ENCODE measurements at regions not wholly inside any gene's neighbourhood (a gene's known extent, or its start where the extent isn't known, plus 50 kb on each side); places are given as distances from the start of the nearest gene placed in this dataset.
"Not testable (repeated sequence)": the region's sequence is repeated elsewhere in the genome, so short reads cannot be mapped to it uniquely, and the experiment has no call there.

- no peak overlapping the region for H3K27ac Mint-ChIP-seq (ENCODE audit: unreplicated experiment)
- TF ChIP-seq, protein P1, sequence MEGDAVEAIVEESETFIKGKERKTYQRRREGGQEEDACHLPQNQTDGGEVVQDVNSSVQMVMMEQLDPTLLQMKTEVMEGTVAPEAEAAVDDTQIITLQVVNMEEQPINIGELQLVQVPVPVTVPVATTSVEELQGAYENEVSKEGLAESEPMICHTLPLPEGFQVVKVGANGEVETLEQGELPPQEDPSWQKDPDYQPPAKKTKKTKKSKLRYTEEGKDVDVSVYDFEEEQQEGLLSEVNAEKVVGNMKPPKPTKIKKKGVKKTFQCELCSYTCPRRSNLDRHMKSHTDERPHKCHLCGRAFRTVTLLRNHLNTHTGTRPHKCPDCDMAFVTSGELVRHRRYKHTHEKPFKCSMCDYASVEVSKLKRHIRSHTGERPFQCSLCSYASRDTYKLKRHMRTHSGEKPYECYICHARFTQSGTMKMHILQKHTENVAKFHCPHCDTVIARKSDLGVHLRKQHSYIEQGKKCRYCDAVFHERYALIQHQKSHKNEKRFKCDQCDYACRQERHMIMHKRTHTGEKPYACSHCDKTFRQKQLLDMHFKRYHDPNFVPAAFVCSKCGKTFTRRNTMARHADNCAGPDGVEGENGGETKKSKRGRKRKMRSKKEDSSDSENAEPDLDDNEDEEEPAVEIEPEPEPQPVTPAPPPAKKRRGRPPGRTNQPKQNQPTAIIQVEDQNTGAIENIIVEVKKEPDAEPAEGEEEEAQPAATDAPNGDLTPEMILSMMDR (conservative IDR thresholded peaks at IDR 0.05): no peak
- H3K4me1 Mint-ChIP-seq: no peaks in the 10 kb centered on the region
- DNase-seq (ENCODE audit: low read depth, low spot score): no peak
- no peaks in the 10 kb centered on the region for H3K27me3 Mint-ChIP-seq (ENCODE audit: low read depth)
- no peaks in the 10 kb centered on the region for H3K9me3 Mint-ChIP-seq
- H3K36me3 Mint-ChIP-seq (ENCODE audit: low read depth): peaks cover 2% of the 10 kb centered on the region
- no peak overlapping the region for H3K4me3 Mint-ChIP-seq
These were observed 153.6 kb downstream of the HRH4 start for GRCh38 chr18:24613896-24614640.

GRCh38 chr18:24616653-24617052, 156.2 kb downstream of the HRH4 start:
- DNase-seq (ENCODE audit: low read depth, low spot score): no peak
- H3K27ac Mint-ChIP-seq (ENCODE audit: unreplicated experiment): no peak overlapping the region
- H3K4me1 Mint-ChIP-seq: no peaks in the 10 kb centered on the region
- TF ChIP-seq, protein P1 (conservative IDR thresholded peaks at IDR 0.05): no peak
- no peaks in the 10 kb centered on the region for H3K9me3 Mint-ChIP-seq
- no peaks in the 10 kb centered on the region for H3K27me3 Mint-ChIP-seq (ENCODE audit: low read depth)
- H3K36me3 Mint-ChIP-seq (ENCODE audit: low read depth): peaks cover 2% of the 10 kb centered on the region
- no peak overlapping the region for H3K4me3 Mint-ChIP-seq

DNA sequence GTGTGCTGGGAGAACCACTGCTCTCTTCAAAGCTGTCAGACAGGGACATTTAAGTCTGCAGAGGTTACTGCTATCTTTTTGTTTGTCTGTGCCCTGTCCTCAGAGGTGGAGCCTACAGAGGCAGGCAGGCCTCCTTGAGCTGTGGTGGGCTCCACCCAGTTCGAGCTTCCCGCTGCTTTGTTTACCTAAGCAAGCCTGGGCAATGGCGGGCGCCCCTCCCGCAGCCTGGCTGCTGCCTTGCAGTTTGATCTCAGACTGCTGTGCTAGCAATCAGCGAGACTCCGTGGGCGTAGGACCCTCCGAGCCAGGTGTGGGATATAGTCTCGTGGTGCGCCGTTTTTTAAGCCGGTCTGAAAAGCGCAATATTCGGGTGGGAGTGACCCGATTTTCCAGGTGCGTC, 164.0 kb downstream of the HRH4 start:
- not testable (repeated sequence) for H3K4me1 Mint-ChIP-seq; H3K27me3 Mint-ChIP-seq (ENCODE audit: low read depth); H3K27ac Mint-ChIP-seq (ENCODE audit: unreplicated experiment); DNase-seq (ENCODE audit: low read depth, low spot score); H3K36me3 Mint-ChIP-seq (ENCODE audit: low read depth); H3K4me3 Mint-ChIP-seq; H3K9me3 Mint-ChIP-seq

DNA sequence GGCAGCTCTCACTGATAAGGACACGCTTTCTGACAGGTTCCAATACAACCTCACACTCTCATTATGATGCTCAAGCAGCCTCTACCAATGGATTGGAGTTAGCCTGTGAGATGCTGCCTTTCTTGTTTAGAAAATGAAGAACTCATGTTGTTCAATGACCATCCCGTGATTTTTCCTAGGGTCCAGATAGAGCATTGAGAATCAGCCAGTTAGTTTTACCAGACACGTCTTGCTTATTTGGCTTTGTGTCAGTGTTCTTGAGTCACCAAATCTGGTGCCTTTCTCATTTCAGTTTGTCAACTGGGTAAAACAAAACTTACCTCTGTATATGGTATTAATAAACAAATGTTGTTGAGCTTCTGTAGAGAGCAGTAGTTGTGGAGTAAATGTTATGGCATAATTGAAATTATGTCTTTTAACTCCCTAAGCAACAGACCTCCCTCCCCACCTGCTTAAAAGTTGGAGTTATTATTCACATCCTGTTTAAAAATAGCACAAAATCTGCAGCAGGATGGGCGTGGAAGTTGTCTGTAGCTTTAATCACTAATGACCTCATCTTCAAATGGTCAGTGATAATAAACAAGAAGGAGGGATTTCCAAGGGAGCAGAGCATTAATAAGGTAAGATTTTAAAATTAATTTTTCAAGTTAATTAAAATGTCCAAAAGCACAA, 167.3 kb downstream of the HRH4 start:
- Mint-ChIP-seq H3K36me3 (ENCODE audit: low read depth) (no peaks in the 10 kb centered on the region), H3K4me1 (peaks cover 3% of the 10 kb centered on the region), H3K9me3 (no peaks in the 10 kb centered on the region), H3K4me3 (no peak overlapping the region), H3K27ac (ENCODE audit: unreplicated experiment) (no peak overlapping the region), H3K27me3 (ENCODE audit: low read depth) (peaks cover 5% of the 10 kb centered on the region)
- TF ChIP-seq, protein P1 (conservative IDR thresholded peaks at IDR 0.05): no peak
- no peak for DNase-seq (ENCODE audit: low read depth, low spot score)

GRCh38 chr18:24628326-24628725, 167.9 kb downstream of the HRH4 start:
- Mint-ChIP-seq H3K36me3 (ENCODE audit: low read depth) (no peaks in the 10 kb centered on the region), H3K4me3 (no peak overlapping the region), H3K4me1 (peaks cover 3% of the 10 kb centered on the region), H3K27ac (ENCODE audit: unreplicated experiment) (no peak overlapping the region), H3K9me3 (no peaks in the 10 kb centered on the region), H3K27me3 (ENCODE audit: low read depth) (peaks cover 5% of the 10 kb centered on the region)
- TF ChIP-seq, protein P1 (conservative IDR thresholded peaks at IDR 0.05): no peak
- DNase-seq (ENCODE audit: low read depth, low spot score): no peak

- H3K9me3 Mint-ChIP-seq: no peaks in the 10 kb centered on the region
- no peak overlapping the region for H3K27ac Mint-ChIP-seq (ENCODE audit: unreplicated experiment)
- H3K36me3 Mint-ChIP-seq (ENCODE audit: low read depth): no peaks in the 10 kb centered on the region
- peaks cover 3% of the 10 kb centered on the region for H3K4me1 Mint-ChIP-seq
- TF ChIP-seq, protein P1 (conservative IDR thresholded peaks at IDR 0.05): no peak
- DNase-seq (ENCODE audit: low read depth, low spot score): no peak
- no peak overlapping the region for H3K4me3 Mint-ChIP-seq
- H3K27me3 Mint-ChIP-seq (ENCODE audit: low read depth): peaks cover 5% of the 10 kb centered on the region
These were observed 169.5 kb downstream of the HRH4 start for GRCh38 chr18:24629921-24630320.

Data from neural crest cell (in vitro differentiated cells).